GM18951 (cell line): ENCODE measurements at regions not wholly inside any gene's neighbourhood (a gene's known extent, or its start where the extent isn't known, plus 50 kb on each side); places are given as distances from the start of the nearest gene placed in this dataset.

Experiments used
- POLR2A ChIP-seq: IDR thresholded peaks from 4 replicates; pipeline ENCODE4 v1.6.1; 2011; ENCODE audit warnings: mild to moderate bottlenecking; ENCODE audit not compliant: insufficient read length, insufficient read depth; ENCODE audit errors: extremely low read depth
- in situ Hi-C: fragments of 300-500 bp; cut with MboI; formaldehyde crosslinking; loops from one replicate; pipeline ENCODE4 v1.12.0; 2022; ENCODE audit warnings: low sequenced_read_pairs, mixed read lengths, inconsistent platforms; ENCODE audit not compliant: unreplicated experiment

DNA sequence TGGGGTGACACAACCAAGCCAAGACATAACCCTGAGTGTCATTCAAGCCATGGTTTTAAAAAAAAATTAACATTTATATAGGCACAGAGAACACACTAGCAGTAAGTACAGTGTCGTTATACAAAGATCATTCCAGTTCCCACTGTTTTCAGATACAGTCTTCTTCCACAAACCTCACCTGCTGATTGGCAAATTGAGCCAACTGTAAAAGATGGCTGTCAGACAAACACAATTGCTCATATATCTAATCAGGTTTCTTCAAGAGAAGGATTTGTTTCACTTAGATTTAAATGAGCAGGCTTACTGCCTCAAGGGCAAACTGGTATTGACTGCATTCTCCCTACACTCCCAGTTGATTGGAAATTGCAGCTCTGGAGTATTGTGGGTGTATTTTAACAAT, 308.9 kb downstream of the RBM26 start:
- in situ Hi-C loops = no loop called here
- no peak for TF ChIP-seq POLR2A

DNA sequence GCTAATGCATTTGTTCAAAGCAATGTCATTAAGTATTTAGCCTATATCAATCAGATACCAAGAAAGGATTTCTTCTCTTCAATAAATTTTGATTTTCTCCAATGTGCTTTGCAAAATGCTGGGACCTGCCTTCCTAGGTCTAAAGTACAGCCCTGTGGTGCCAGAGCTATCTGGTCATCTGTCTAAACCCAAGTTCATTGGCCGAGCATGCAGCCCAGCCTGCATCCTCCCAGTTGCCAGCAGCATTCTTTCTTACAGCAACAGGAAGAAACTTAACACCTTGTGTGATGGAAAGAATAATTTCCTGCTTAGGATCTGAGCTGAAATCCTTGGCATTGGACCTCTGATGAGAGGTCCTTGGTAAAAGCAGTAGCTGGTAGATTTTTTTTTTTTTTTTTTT, 310.0 kb downstream of the RBM26 start:
- in situ Hi-C loops = no loop called here

DNA sequence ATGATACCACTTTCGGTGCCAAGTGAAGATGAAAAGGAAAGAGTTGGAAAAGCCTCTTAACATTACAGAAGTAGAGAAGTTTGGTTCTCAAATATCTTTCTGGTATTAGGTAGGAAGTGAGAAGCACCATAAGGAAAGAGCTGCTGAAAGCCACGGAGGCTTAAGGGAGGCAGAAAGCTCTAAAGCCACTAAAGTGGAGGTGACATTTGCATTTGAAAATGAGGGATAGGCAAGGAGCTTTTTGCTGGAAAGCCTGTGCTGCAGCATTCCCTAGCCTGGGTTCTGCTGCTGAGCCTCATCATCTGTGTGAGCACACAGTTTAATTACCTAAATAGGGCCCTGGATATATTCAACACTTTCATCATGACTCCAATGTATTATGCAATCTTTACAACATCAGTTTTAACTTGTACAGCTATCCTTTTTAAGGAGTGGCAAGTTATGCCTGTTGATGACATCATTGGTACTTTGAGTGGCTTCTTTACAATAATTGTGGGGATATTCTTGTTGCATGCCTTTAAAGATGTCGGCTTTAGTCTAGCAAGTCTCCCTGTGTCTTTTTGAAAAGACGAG, 315.4 kb downstream of the RBM26 start:
- TF ChIP-seq POLR2A = no peak
- in situ Hi-C loops = no loop called here

More for the DNA sequence above, 310.0 kb downstream of the RBM26 start:
- no peak for TF ChIP-seq POLR2A

DNA sequence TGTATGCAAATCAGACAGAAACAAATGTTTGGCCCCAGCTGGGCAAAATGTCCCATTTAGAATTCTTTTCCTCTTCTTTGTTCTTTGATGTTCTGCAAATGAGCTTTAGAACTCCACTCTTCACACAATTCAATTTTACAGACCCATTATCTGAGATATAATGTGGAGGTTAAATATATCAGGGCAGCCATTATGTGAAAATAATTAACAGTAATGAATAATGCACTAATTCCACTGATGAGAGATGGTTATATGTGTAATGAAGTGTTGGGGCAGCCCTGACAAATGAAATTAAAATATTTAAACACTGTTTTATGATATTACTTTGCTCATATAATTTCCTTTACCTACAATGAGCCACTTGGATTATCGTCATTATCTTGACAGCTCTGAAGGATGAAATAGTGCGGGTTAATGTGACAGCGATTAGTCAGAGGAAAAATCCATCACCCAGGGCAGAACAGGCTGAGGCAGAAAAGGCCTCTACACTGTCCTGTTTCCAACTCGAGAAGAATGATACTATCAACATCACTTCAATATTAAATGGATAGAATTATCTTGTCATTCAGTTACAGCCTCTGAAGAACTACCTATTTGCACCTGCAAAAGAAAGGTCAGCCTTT, 321.1 kb downstream of the RBM26 start:
- no peak for TF ChIP-seq POLR2A
- in situ Hi-C loops = no loop called here

DNA sequence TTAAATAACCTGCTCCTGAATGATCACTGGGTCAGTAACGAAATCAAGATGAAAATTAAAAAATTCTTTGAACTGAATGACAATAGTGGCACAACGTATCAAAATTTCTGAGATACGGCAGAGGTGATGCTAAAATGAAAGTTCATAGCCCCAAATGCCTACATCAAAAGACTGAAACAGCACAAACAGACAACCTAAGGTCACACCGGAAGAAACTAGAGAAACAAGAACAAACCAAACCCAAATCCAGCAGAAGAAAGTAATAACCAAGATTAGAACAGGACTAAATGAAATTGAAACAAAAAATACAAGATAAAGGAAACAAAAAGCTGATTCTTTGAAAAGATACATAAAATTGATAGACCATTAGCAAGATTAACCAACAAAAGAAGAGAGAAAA, 324.1 kb downstream of the RBM26 start:
- TF ChIP-seq POLR2A = no peak
- in situ Hi-C loops = no loop called here

DNA sequence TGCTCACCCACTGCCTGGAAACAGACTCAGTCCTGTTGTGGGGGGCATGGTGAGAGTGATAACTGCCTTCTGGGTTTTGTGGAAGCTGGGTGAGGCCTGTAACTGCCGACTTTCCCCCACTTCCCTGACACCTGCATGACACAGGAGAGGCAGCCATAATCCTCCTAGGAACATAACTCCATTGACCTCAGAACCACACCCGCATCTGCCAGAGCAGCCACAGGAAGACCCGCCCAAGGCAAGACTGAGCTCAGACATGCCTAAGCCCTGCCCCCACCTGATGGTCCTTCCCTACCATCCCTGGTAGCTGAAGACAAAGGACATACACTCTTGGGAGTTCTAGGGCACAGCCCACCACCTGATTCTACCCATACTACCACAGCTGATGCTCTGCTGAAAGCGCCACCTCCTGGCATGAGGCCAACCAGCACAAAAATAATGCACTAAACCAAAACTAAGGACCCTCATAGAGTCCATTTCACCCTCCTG, 326.7 kb downstream of the RBM26 start:
- in situ Hi-C loops = no loop called here
- TF ChIP-seq POLR2A = no peak

DNA sequence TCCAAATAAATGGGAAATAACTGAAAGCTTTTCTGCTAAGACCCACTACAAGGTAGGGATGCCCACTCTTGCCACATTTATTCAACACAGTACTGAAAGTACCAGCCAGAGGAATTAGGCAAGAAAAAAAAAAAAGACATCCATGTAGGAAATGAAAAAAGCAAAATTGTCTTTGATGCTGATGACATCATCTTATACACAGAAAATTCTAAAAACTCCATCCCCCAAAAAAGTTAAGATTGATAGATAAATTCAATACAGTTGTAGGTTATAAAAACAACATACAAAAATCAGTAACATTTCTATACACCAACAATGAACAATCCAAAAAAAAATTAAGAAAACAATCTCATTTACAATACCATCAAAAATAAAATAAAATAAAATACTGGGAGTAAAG, 330.4 kb downstream of the RBM26 start:
- TF ChIP-seq POLR2A = no peak
- in situ Hi-C loops = no loop called here

DNA sequence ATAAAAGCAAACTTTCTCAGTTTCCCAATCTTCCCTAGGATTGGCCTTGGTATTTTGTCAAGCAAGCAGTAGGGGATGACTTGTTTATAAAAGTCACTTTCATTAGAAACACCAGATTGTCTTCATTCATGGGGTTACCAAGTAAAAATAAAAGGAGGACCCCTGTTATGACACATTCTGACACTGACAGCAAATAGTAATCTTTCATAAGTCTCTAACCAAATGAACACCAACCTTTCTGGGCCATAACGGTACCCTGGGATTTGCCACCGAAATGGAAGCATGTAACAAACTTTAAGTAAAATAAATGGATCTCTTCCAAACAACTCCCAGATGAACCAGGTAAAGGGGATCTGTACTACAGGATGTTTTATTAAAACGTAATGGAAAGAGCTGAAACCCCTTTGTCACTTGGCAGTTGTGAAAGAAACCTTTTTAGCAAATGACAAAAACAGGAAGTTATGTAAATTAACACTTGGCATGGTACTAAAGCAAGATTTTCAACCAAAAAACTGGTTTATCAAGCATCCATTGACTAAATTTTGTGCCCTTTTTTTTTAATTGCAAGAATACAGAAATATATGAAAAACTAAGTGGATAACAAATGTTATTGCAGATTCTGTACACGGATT, 335.6 kb downstream of the RBM26 start:
- in situ Hi-C loops = no loop called here

DNA sequence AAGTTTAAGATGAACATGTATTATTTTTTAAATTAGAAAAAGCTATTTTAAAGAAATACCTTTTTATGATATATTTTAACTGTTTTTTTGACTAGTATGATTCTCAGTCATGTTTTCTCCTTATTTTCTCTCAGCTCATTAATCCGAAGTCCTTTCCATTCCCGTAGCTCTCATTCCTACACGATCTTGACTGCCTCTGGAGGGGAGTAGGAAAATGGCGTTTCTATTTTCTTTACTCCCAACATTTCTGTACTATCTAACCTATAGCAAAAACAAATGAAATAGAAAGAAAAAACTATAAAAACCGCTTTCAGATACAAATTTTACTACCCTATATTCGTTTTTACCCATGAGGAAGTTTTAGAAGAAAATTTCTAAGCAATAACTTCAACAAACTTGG, 343.8 kb downstream of the RBM26 start:
- in situ Hi-C loops = no loop called here

More for the DNA sequence above, 335.6 kb downstream of the RBM26 start:
- TF ChIP-seq POLR2A = no peak

DNA sequence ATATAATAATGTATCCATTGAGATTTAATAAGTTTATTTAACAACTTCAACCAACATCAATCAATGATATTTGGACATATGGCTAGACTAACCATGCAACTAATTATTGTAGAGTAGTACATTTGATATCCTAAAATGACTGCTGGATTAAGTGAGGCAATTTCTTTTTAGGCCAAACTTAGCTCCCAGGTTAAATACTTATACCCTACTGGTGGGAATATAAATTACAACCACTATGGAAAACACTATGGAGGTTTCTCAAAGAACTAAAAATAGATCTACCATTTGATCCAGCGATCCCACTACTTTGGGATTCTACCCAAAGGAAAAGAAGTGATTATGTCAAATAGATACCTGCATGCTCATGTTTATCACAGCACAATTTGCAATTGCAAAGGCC, 345.8 kb downstream of the RBM26 start:
- no peak for TF ChIP-seq POLR2A
- in situ Hi-C loops = no loop called here

More for the DNA sequence above, 343.8 kb downstream of the RBM26 start:
- TF ChIP-seq POLR2A = no peak

DNA sequence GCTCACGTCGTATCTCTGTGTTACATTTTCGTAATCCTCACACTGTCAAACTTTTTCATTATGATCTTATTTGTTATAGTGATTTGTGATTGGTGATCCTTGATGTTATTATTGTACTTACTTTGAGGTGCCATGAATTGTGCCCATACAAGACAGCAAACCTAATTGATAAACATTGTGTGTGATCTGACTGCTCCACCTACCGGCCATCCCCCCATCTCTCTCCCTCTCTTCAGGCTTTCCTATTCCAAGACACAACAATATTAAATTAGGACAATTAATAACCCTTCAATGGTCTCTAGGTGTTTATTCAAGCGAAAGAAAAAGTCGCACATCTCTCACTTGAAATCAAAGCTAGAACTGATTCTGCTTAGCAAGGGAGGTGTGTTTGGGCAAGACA, 349.3 kb downstream of the RBM26 start:
- in situ Hi-C loops = no loop called here
- TF ChIP-seq POLR2A = no peak

DNA sequence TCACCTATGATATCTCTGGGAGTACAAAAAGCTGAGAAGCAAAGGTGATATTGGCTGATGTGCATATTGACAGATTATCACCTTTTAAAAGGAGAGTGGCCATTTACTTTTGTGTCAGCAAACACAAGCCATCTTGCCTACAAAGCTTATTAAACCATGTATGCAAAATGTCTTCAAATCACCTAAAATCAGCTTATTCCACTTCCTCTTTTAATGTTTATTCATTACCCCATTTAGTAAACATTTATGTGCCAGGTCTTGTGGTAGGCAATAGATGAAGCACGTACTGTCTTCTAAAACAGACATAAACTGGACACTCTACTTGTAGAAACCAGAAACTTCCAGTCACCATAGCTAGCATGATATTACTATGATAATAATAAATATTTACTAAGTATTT, 354.6 kb downstream of the RBM26 start:
- TF ChIP-seq POLR2A = no peak
- in situ Hi-C loops = no loop called here

DNA sequence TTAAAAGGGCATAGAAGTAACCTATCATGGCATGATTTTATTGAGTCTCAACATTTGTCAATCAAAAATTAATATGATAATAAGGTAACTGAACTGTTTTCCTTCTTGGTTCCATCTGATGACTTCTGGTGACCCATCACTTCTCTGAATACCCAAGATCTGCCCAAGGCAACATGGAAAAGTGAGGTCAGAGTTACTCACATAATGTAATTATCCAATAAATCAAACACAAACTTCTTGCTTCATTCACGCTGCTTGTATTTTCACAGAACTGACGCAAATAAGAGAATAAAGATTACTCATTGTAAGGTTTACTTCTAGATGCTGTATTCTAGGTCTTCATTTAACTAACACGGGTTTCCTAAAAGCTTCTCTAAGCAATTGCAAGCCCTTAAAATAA, 361.6 kb downstream of the RBM26 start:
- in situ Hi-C loops = no loop called here

DNA sequence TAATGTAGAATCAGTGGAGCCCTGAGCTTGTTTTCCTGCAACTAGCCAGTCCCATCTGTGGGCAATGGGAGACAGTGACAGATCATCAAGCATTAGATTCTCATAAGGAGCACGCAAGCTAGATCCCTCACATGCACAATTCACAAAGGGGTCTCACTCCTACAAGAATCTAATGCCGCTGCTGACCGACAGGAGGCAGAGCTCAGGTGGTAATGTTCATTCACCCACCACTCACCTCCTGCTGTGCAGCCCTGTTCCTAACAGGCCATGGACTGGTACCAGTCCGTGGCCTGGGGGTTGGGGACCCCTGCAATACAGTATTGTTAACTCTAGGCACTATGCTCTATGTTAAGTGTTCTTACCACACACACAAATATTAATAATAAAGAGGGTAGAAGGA, 362.8 kb downstream of the RBM26 start:
- TF ChIP-seq POLR2A = no peak
- in situ Hi-C loops = no loop called here

More for the DNA sequence above, 361.6 kb downstream of the RBM26 start:
- no peak for TF ChIP-seq POLR2A
